ENCODE measurements at regions not wholly inside any gene's neighbourhood (a gene's known extent, or its start where the extent isn't known, plus 50 kb on each side); places are given as distances from the start of the nearest gene placed in this dataset.

GRCh38 chr2:19846567-19846966 is 55.2 kb downstream of the TTC32 start:
- H3K27me3 ChIP-seq (ENCODE audit: insufficient read depth, low read length) = no peaks in the 10 kb centered on the region
- no peaks in the 10 kb centered on the region for H3K9me3 ChIP-seq (ENCODE audit: insufficient read depth, low read depth, low read length)
- H3K4me3 ChIP-seq (ENCODE audit: low read length) = no peak overlapping the region
- no peak overlapping the region for H3K27ac ChIP-seq (ENCODE audit: low read length)
- no peaks in the 10 kb centered on the region for H3K4me1 ChIP-seq (ENCODE audit: insufficient read depth, low read length)
- H3K9ac ChIP-seq (ENCODE audit: low read depth, low read length) = no peak overlapping the region
- H3K36me3 ChIP-seq (ENCODE audit: insufficient read depth, low read depth, low read length) = no peaks in the 10 kb centered on the region

- Histone ChIP-seq H3K9ac (ENCODE audit: low read depth, low read length) (no peak overlapping the region), H3K4me3 (ENCODE audit: low read length) (no peak overlapping the region), H3K4me1 (ENCODE audit: insufficient read depth, low read length) (no peaks in the 10 kb centered on the region), H3K36me3 (ENCODE audit: insufficient read depth, low read depth, low read length) (no peaks in the 10 kb centered on the region), H3K27ac (ENCODE audit: low read length) (no peak overlapping the region), H3K27me3 (ENCODE audit: insufficient read depth, low read length) (no peaks in the 10 kb centered on the region), H3K9me3 (ENCODE audit: insufficient read depth, low read depth, low read length) (no peaks in the 10 kb centered on the region)
Measured at GRCh38 chr2:19846030-19846429, 55.8 kb downstream of the TTC32 start.

GRCh38 chr2:19845323-19845920 is 56.4 kb downstream of the TTC32 start:
- no peak overlapping the region for H3K27ac ChIP-seq (ENCODE audit: low read length)
- no peak overlapping the region for H3K9ac ChIP-seq (ENCODE audit: low read depth, low read length)
- no peaks in the 10 kb centered on the region for H3K36me3 ChIP-seq (ENCODE audit: insufficient read depth, low read depth, low read length)
- H3K27me3 ChIP-seq (ENCODE audit: insufficient read depth, low read length) = no peaks in the 10 kb centered on the region
- H3K9me3 ChIP-seq (ENCODE audit: insufficient read depth, low read depth, low read length) = no peaks in the 10 kb centered on the region
- H3K4me3 ChIP-seq (ENCODE audit: low read length) = no peak overlapping the region
- no peaks in the 10 kb centered on the region for H3K4me1 ChIP-seq (ENCODE audit: insufficient read depth, low read length)

- H3K27ac ChIP-seq (ENCODE audit: low read length) = no peak overlapping the region
- no peaks in the 10 kb centered on the region for H3K4me1 ChIP-seq (ENCODE audit: insufficient read depth, low read length)
- H3K36me3 ChIP-seq (ENCODE audit: insufficient read depth, low read depth, low read length) = no peaks in the 10 kb centered on the region
- H3K9me3 ChIP-seq (ENCODE audit: insufficient read depth, low read depth, low read length) = no peaks in the 10 kb centered on the region
- no peak overlapping the region for H3K9ac ChIP-seq (ENCODE audit: low read depth, low read length)
- no peaks in the 10 kb centered on the region for H3K27me3 ChIP-seq (ENCODE audit: insufficient read depth, low read length)
- H3K4me3 ChIP-seq (ENCODE audit: low read length) = no peak overlapping the region
Measured at GRCh38 chr2:19844750-19845149, 57.0 kb downstream of the TTC32 start.

- Histone ChIP-seq H3K4me1 (ENCODE audit: insufficient read depth, low read length) (no peaks in the 10 kb centered on the region), H3K4me3 (ENCODE audit: low read length) (no peak overlapping the region), H3K27ac (ENCODE audit: low read length) (no peak overlapping the region), H3K36me3 (ENCODE audit: insufficient read depth, low read depth, low read length) (no peaks in the 10 kb centered on the region), H3K9me3 (ENCODE audit: insufficient read depth, low read depth, low read length) (no peaks in the 10 kb centered on the region), H3K27me3 (ENCODE audit: insufficient read depth, low read length) (no peaks in the 10 kb centered on the region), H3K9ac (ENCODE audit: low read depth, low read length) (no peak overlapping the region)
Measured at GRCh38 chr2:19843992-19844515, 57.7 kb downstream of the TTC32 start.

- Histone ChIP-seq H3K4me1 (ENCODE audit: insufficient read depth, low read length) (no peaks in the 10 kb centered on the region), H3K27ac (ENCODE audit: low read length) (no peak overlapping the region), H3K27me3 (ENCODE audit: insufficient read depth, low read length) (no peaks in the 10 kb centered on the region), H3K9ac (ENCODE audit: low read depth, low read length) (no peak overlapping the region), H3K4me3 (ENCODE audit: low read length) (no peak overlapping the region), H3K9me3 (ENCODE audit: insufficient read depth, low read depth, low read length) (no peaks in the 10 kb centered on the region), H3K36me3 (ENCODE audit: insufficient read depth, low read depth, low read length) (no peaks in the 10 kb centered on the region)
Measured at GRCh38 chr2:19841918-19842693, 59.7 kb downstream of the TTC32 start.

GRCh38 chr2:19839438-19839837 is 62.3 kb downstream of the TTC32 start:
- no peaks in the 10 kb centered on the region for H3K27me3 ChIP-seq (ENCODE audit: insufficient read depth, low read length)
- no peak overlapping the region for H3K27ac ChIP-seq (ENCODE audit: low read length)
- H3K9ac ChIP-seq (ENCODE audit: low read depth, low read length) = no peak overlapping the region
- H3K4me1 ChIP-seq (ENCODE audit: insufficient read depth, low read length) = no peaks in the 10 kb centered on the region
- no peaks in the 10 kb centered on the region for H3K9me3 ChIP-seq (ENCODE audit: insufficient read depth, low read depth, low read length)
- H3K36me3 ChIP-seq (ENCODE audit: insufficient read depth, low read depth, low read length) = no peaks in the 10 kb centered on the region
- H3K4me3 ChIP-seq (ENCODE audit: low read length) = no peak overlapping the region

- Histone ChIP-seq H3K27me3 (ENCODE audit: insufficient read depth, low read length) (no peaks in the 10 kb centered on the region), H3K9ac (ENCODE audit: low read depth, low read length) (no peak overlapping the region), H3K4me3 (ENCODE audit: low read length) (no peak overlapping the region), H3K9me3 (ENCODE audit: insufficient read depth, low read depth, low read length) (no peaks in the 10 kb centered on the region), H3K27ac (ENCODE audit: low read length) (no peak overlapping the region), H3K36me3 (ENCODE audit: insufficient read depth, low read depth, low read length) (no peaks in the 10 kb centered on the region), H3K4me1 (ENCODE audit: insufficient read depth, low read length) (no peaks in the 10 kb centered on the region)
Measured at GRCh38 chr2:19838616-19839015, 63.2 kb downstream of the TTC32 start.

- Histone ChIP-seq H3K4me1 (ENCODE audit: insufficient read depth, low read length) (no peaks in the 10 kb centered on the region), H3K36me3 (ENCODE audit: insufficient read depth, low read depth, low read length) (no peaks in the 10 kb centered on the region), H3K9ac (ENCODE audit: low read depth, low read length) (no peak overlapping the region), H3K4me3 (ENCODE audit: low read length) (no peak overlapping the region), H3K27me3 (ENCODE audit: insufficient read depth, low read length) (no peaks in the 10 kb centered on the region), H3K9me3 (ENCODE audit: insufficient read depth, low read depth, low read length) (no peaks in the 10 kb centered on the region), H3K27ac (ENCODE audit: low read length) (no peak overlapping the region)
Measured at GRCh38 chr2:19837235-19837766, 64.5 kb downstream of the TTC32 start.

GRCh38 chr2:19835781-19836281 is 66.0 kb downstream of the TTC32 start:
- no peak overlapping the region for H3K27ac ChIP-seq (ENCODE audit: low read length)

GRCh38 chr2:19833978-19834377 is 67.8 kb downstream of the TTC32 start:
- H3K4me1 ChIP-seq (ENCODE audit: insufficient read depth, low read length) = no peaks in the 10 kb centered on the region
- no peak overlapping the region for H3K4me3 ChIP-seq (ENCODE audit: low read length)
- H3K9ac ChIP-seq (ENCODE audit: low read depth, low read length) = no peak overlapping the region
- H3K27ac ChIP-seq (ENCODE audit: low read length) = no peak overlapping the region
- no peaks in the 10 kb centered on the region for H3K27me3 ChIP-seq (ENCODE audit: insufficient read depth, low read length)
- H3K9me3 ChIP-seq (ENCODE audit: insufficient read depth, low read depth, low read length) = no peaks in the 10 kb centered on the region
- H3K36me3 ChIP-seq (ENCODE audit: insufficient read depth, low read depth, low read length) = no peaks in the 10 kb centered on the region

More at GRCh38 chr2:19835781-19836281, 66.0 kb downstream of the TTC32 start:
- no peak overlapping the region for H3K9ac ChIP-seq (ENCODE audit: low read depth, low read length)
- H3K4me1 ChIP-seq (ENCODE audit: insufficient read depth, low read length) = no peaks in the 10 kb centered on the region
- H3K9me3 ChIP-seq (ENCODE audit: insufficient read depth, low read depth, low read length) = no peaks in the 10 kb centered on the region
- H3K36me3 ChIP-seq (ENCODE audit: insufficient read depth, low read depth, low read length) = no peaks in the 10 kb centered on the region
- no peak overlapping the region for H3K4me3 ChIP-seq (ENCODE audit: low read length)
- H3K27me3 ChIP-seq (ENCODE audit: insufficient read depth, low read length) = no peaks in the 10 kb centered on the region

GRCh38 chr2:19829672-19830071 is 72.1 kb downstream of the TTC32 start:
- no peak overlapping the region for H3K27ac ChIP-seq (ENCODE audit: low read length)
- no peaks in the 10 kb centered on the region for H3K36me3 ChIP-seq (ENCODE audit: insufficient read depth, low read depth, low read length)
- no peaks in the 10 kb centered on the region for H3K27me3 ChIP-seq (ENCODE audit: insufficient read depth, low read length)
- peaks cover 4% of the 10 kb centered on the region; the same call in 1 of the 2 replicates for H3K9me3 ChIP-seq (ENCODE audit: insufficient read depth, low read depth, low read length)
- no peak overlapping the region for H3K4me3 ChIP-seq (ENCODE audit: low read length)
- no peak overlapping the region for H3K9ac ChIP-seq (ENCODE audit: low read depth, low read length)
- H3K4me1 ChIP-seq (ENCODE audit: insufficient read depth, low read length) = no peaks in the 10 kb centered on the region
